SK-N-SH (cell line): ENCODE measurements at regions not wholly inside any gene's neighbourhood (a gene's known extent, or its start where the extent isn't known, plus 50 kb on each side); places are given as distances from the start of the nearest gene placed in this dataset.

Experiments
- CTCF ChIA-PET: fragments of 300-600, 350-600 bp; formaldehyde crosslinking; extraction: SDS; loops from one replicate; lab custom pipeline; 2021; lab: Yijun Ruan, JAX
- POLR2A ChIA-PET: fragments of 350-600 bp; sonication (Branson Sonifier 250); formaldehyde crosslinking; extraction: SDS; loops from one replicate; lab custom pipeline; 2020; ENCODE audit warnings: antibody characterized with exemption, inconsistent platforms; lab: Yijun Ruan, JAX
- DNase-seq: peaks from one replicate; pipeline ENCODE4 v3.0.0; 2012
- H2AFZ ChIP-seq: fragments of 200-600 bp; sonication (generic); 2 replicates; pipeline ENCODE4 v1.8.1; 2016; ENCODE audit warnings: antibody characterized with exemption, mild to moderate bottlenecking, low read depth
- H3F3A ChIP-seq: fragments of 200-600 bp; sonication (generic); replicated peaks from 2 replicates; pipeline ENCODE3; 2016; ENCODE audit warnings: antibody characterized with exemption, mild to moderate bottlenecking; ENCODE audit not compliant: insufficient read depth
- H3K27ac ChIP-seq, 2 experiments: fragments of 200-500 bp in 1 of 2; fragments of 200-600 bp in 1 of 2; sonication (Bioruptor generic) in 1 of 2; sonication (generic), shearing (Covaris generic) in 1 of 2; 2 replicates each; pipeline versions ENCODE4 v1.5.1 to v1.6.1; 2014 to 2016; ENCODE audit warnings: low read depth in 2 of 2, inconsistent platforms in 1 of 2, low read length in 1 of 2, mild to moderate bottlenecking in 1 of 2, mixed read lengths in 1 of 2
- H3K27me3 ChIP-seq: fragments of 200-600 bp; sonication (generic), shearing (Covaris generic); 2 replicates; pipeline ENCODE4 v1.6.1; 2016; ENCODE audit warnings: mixed run types; ENCODE audit not compliant: insufficient read depth
- H3K36me3 ChIP-seq, 2 experiments: fragments of 200-500 bp in 1 of 2; fragments of 200-600 bp in 1 of 2; sonication (Bioruptor generic) in 1 of 2; sonication (generic) in 1 of 2; replicated peaks in 1 of 2; 2 replicates each; pipeline versions ENCODE3 to v1.5.1; 2014 to 2016; ENCODE audit warnings: low read length in 1 of 2, mild to moderate bottlenecking in 1 of 2; ENCODE audit not compliant: insufficient read depth in 2 of 2, control insufficient read depth in 1 of 2
- H3K4me1 ChIP-seq, 2 experiments: fragments of 200-500 bp in 1 of 2; fragments of 200-600 bp in 1 of 2; sonication (Bioruptor generic) in 1 of 2; sonication (generic), shearing (Covaris generic) in 1 of 2; 2 replicates each; pipeline versions ENCODE4 v1.5.1 to v1.6.1; 2014 to 2016; ENCODE audit warnings: low read depth in 1 of 2, low read length in 1 of 2, mixed run types in 1 of 2; ENCODE audit not compliant: insufficient read depth in 2 of 2, control insufficient read depth in 1 of 2
- H3K4me2 ChIP-seq: fragments of 200-600 bp; sonication (generic), shearing (Covaris generic); 2 replicates; pipeline ENCODE4 v1.6.1; 2017; ENCODE audit warnings: mixed run types
- H3K4me3 ChIP-seq, 2 experiments: fragments of 200-500 bp in 1 of 2; fragments of 200-600 bp in 1 of 2; sonication (Bioruptor generic) in 1 of 2; sonication (generic), shearing (Covaris generic) in 1 of 2; 2 replicates each; pipeline versions ENCODE4 v1.5.1 to v1.8.1; 2014 to 2016; ENCODE audit warnings: low read depth in 2 of 2, inconsistent platforms in 1 of 2, low read length in 1 of 2, mild to moderate bottlenecking in 1 of 2, mixed read lengths in 1 of 2, moderate library complexity in 1 of 2
- H3K79me2 ChIP-seq: fragments of 200-600 bp; sonication (generic); 2 replicates; pipeline ENCODE4 v1.8.1; 2017; ENCODE audit warnings: mild to moderate bottlenecking; ENCODE audit not compliant: insufficient read depth
- H3K9ac ChIP-seq: fragments of 200-600 bp; sonication (generic); 2 replicates; pipeline ENCODE4 v1.6.1; 2017; ENCODE audit warnings: mixed run types
- H3K9me2 ChIP-seq: fragments of 200-600 bp; sonication (generic); 2 replicates; pipeline ENCODE4 v1.6.1; 2017; ENCODE audit warnings: mixed run types
- H3K9me3 ChIP-seq: fragments of 200-600 bp; sonication (generic); 2 replicates; pipeline ENCODE4 v1.6.1; 2017; ENCODE audit warnings: mixed run types, mild to moderate bottlenecking, moderate library complexity
- H4K20me1 ChIP-seq: fragments of 200-600 bp; sonication (generic); 2 replicates; pipeline ENCODE4 v1.6.1; 2017; ENCODE audit warnings: mild to moderate bottlenecking, mixed run types; ENCODE audit not compliant: insufficient read depth
- CHD2 ChIP-seq: fragments of 150-350 bp; IDR thresholded peaks from 2 replicates; pipeline ENCODE4 v1.6.1; 2018; ENCODE audit warnings: low read length; ENCODE audit not compliant: partially characterized antibody
- EZH2phosphoT487 ChIP-seq: fragments of 200-600 bp; sonication (generic); IDR thresholded peaks from 2 replicates; pipeline ENCODE4 v1.6.1; 2017; ENCODE audit warnings: low read depth, mixed run types, mild to moderate bottlenecking, antibody characterized with exemption, moderate library complexity, borderline replicate concordance
- FOSL2 ChIP-seq: IDR thresholded peaks from 2 replicates; pipeline ENCODE4 v1.4.0; 2012; ENCODE audit warnings: low read depth, mild to moderate bottlenecking, moderate library complexity, borderline replicate concordance
- FOXM1 ChIP-seq: IDR thresholded peaks from 2 replicates; pipeline ENCODE4 v1.4.0; 2012; ENCODE audit warnings: low read depth, mild to moderate bottlenecking
- GABPA ChIP-seq: IDR thresholded peaks from 2 replicates; pipeline ENCODE4 v1.4.0; 2012; ENCODE audit warnings: low read depth, mild to moderate bottlenecking
- GATA2 ChIP-seq: sonication (generic); formaldehyde crosslinking; IDR thresholded peaks from 2 replicates; pipeline ENCODE4 v1.5.0; 2020; ENCODE audit warnings: mild to moderate bottlenecking, missing genetic modification reagents
- IRF3 ChIP-seq: fragments of 150-350 bp; IDR thresholded peaks from 2 replicates; pipeline ENCODE4 v1.6.1; 2016; ENCODE audit warnings: mild to moderate bottlenecking, low read depth, low read length
- JUND ChIP-seq: IDR thresholded peaks from 2 replicates; pipeline ENCODE4 v1.4.0; 2012
- MEF2A ChIP-seq: IDR thresholded peaks from 2 replicates; pipeline ENCODE4 v1.4.0; 2012; ENCODE audit warnings: low read depth, borderline replicate concordance
- PBX3 ChIP-seq: IDR thresholded peaks from 2 replicates; pipeline ENCODE4; 2012
- POLR2AphosphoS5 ChIP-seq: IDR thresholded peaks from 2 replicates; pipeline ENCODE4 v1.6.1; 2012; ENCODE audit warnings: low read depth, low read length
- RCOR1 ChIP-seq: fragments of 150-350 bp; IDR thresholded peaks from 2 replicates; pipeline ENCODE4 v1.6.1; 2017; ENCODE audit warnings: antibody characterized with exemption, low read length
- RXRA ChIP-seq: IDR thresholded peaks from 2 replicates; pipeline ENCODE4 v1.4.0; 2012; ENCODE audit warnings: low read depth, mild to moderate bottlenecking, borderline replicate concordance
- SIN3A ChIP-seq: IDR thresholded peaks from 2 replicates; pipeline ENCODE4 v1.6.1; 2012; ENCODE audit warnings: low read depth, mild to moderate bottlenecking, low read length, moderate library complexity, borderline replicate concordance
- TAF1 ChIP-seq: IDR thresholded peaks from 2 replicates; pipeline ENCODE4 v1.6.1; 2012; ENCODE audit warnings: low read depth, mild to moderate bottlenecking, low read length, moderate library complexity, borderline replicate concordance
- TCF12 ChIP-seq: IDR thresholded peaks from 2 replicates; pipeline ENCODE4 v1.4.0; 2012
- TEAD4 ChIP-seq: IDR thresholded peaks from 2 replicates; pipeline ENCODE4 v1.4.0; 2012; ENCODE audit warnings: mild to moderate bottlenecking, borderline replicate concordance; ENCODE audit not compliant: insufficient read depth
- USF1 ChIP-seq: IDR thresholded peaks from 2 replicates; pipeline ENCODE4 v1.4.0; 2012; ENCODE audit warnings: low read depth, borderline replicate concordance
- YY1 ChIP-seq: IDR thresholded peaks from 2 replicates; pipeline ENCODE4 v1.4.0; 2012; ENCODE audit warnings: low read depth, mild to moderate bottlenecking
- WGBS: methylation state at CpG from one replicate; pipeline ENCODE4 v1.1.6; 2017; ENCODE audit warnings: low lambda C conversion rate; 5-methylcytosine and 5-hydroxymethylcytosine counted together
- TF ChIP-seq, protein P1 (sequence below): IDR thresholded peaks from 2 replicates; pipeline ENCODE4 v1.4.0; 2012; ENCODE audit warnings: low read depth

GRCh38 chr13:61857198-61857597, 441.5 kb upstream of the PCDH20 start:
- no peaks in the 10 kb centered on the region for H3K79me2 ChIP-seq
- H3K9ac ChIP-seq, result no peak overlapping the region
- H3K27ac ChIP-seq, result no peak overlapping the region
- H3K4me3 ChIP-seq, result no peak overlapping the region
- H3K9me3 ChIP-seq, result 0 out of 2 replicates have a peak, but pooled peaks cover 3% of the 10 kb centered on the region
- WGBS, result 55% methylated on average over 3 of the region's 3 CpGs
- H3F3A ChIP-seq, result no peaks in the 10 kb centered on the region
- H3K9me2 ChIP-seq, result no peaks in the 10 kb centered on the region
- no peaks in the 10 kb centered on the region for H3K4me1 ChIP-seq
- CTCF ChIA-PET, result no interaction called here
- no peak for TF ChIP-seq CHD2
- TF ChIP-seq PBX3, result no peak
- TF ChIP-seq GABPA, result no peak
- no peak for TF ChIP-seq TCF12
- no peak for TF ChIP-seq JUND
- no peak for TF ChIP-seq FOXM1
- TF ChIP-seq GATA2 (CRISPR knock-in tag), result no peak
- no peaks in the 10 kb centered on the region for H3K36me3 ChIP-seq
- H3K27me3 ChIP-seq, result no peaks in the 10 kb centered on the region
- POLR2A ChIA-PET, result no interaction called here
- H2AFZ ChIP-seq, result no peak overlapping the region
- no peak for DNase-seq
- no peaks in the 10 kb centered on the region for H4K20me1 ChIP-seq
- H3K4me2 ChIP-seq, result no peak overlapping the region

GRCh38 chr13:61852116-61852619, 436.5 kb upstream of the PCDH20 start:
- H3K27ac ChIP-seq, result no peak overlapping the region
- H3K36me3 ChIP-seq, result no peaks in the 10 kb centered on the region
- no peaks in the 10 kb centered on the region; the same call in 1 of the 2 replicates for H3K9me3 ChIP-seq
- no peaks in the 10 kb centered on the region for H3K4me1 ChIP-seq
- no peak overlapping the region for H3K9ac ChIP-seq
- H3K4me2 ChIP-seq, result no peak overlapping the region
- ChIA-PET CTCF (interaction anchor here (1.4 kb wide), 1 partner anchor 29 kb away, joined by 3 read pairs; no protein-coding TSS in a partner anchor), POLR2A (no interaction called here)
- WGBS, result 35% methylated on average over 5 of the region's 5 CpGs
- H3F3A ChIP-seq, result no peaks in the 10 kb centered on the region
- no peak overlapping the region for H2AFZ ChIP-seq
- H4K20me1 ChIP-seq, result no peaks in the 10 kb centered on the region
- no peaks in the 10 kb centered on the region for H3K79me2 ChIP-seq
- TF ChIP-seq FOXM1 (no peak), TEAD4 (no peak), IRF3 (no peak), YY1 (no peak), USF1 (no peak), SIN3A (no peak), TCF12 (no peak), MEF2A (no peak), RXRA (no peak), PBX3 (no peak), FOSL2 (no peak), EZH2phosphoT487 (no peak), POLR2AphosphoS5 (no peak), RCOR1 (no peak), TAF1 (no peak)
- TF ChIP-seq, protein P1, sequence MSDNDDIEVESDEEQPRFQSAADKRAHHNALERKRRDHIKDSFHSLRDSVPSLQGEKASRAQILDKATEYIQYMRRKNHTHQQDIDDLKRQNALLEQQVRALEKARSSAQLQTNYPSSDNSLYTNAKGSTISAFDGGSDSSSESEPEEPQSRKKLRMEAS, result no peak
- H3K9me2 ChIP-seq, result no peaks in the 10 kb centered on the region
- DNase-seq, result no peak
- no peak overlapping the region for H3K4me3 ChIP-seq
- H3K27me3 ChIP-seq, result no peaks in the 10 kb centered on the region
